H1 (cell line): ENCODE measurements at regions not wholly inside any gene's neighbourhood (a gene's known extent, or its start where the extent isn't known, plus 50 kb on each side); places are given as distances from the start of the nearest gene placed in this dataset.

ENCODE experiments used
- CTCF ChIA-PET: fragments of 300-600 bp; sonication (Branson Sonifier 250); formaldehyde crosslinking; loops from one replicate; lab custom pipeline; 2021; ENCODE audit not compliant: partially characterized antibody; lab: Charles Lee
- POLR2A ChIA-PET: fragments of 300-600 bp; sonication (Branson Sonifier 250); formaldehyde crosslinking; loops from one replicate; lab custom pipeline; 2021; ENCODE audit warnings: inconsistent platforms; ENCODE audit not compliant: partially characterized antibody; lab: Charles Lee
- DNase-seq, 2 experiments: peaks; one replicate each; pipeline versions ENCODE4 v3.0.0 to v3.0.0-alpha.2; 2010 to 2022; ENCODE audit warnings: low spot score in 2 of 2, low read depth in 1 of 2, mixed read lengths in 1 of 2
- FAIRE-seq: peaks from 2 replicates; lab custom pipeline; 2011; peaks lifted over from hg19 to GRCh38; lab: Jason Lieb, UNC
- H2AFZ ChIP-seq: 2 replicates; pipeline ENCODE4 v1.8.1; 2012; ENCODE audit warnings: low read length, inconsistent platforms
- H2AK5ac ChIP-seq: 2 replicates; pipeline ENCODE4 v1.6.1; 2013; ENCODE audit warnings: low read depth, low read length
- H2BK120ac ChIP-seq: replicated peaks from 2 replicates; pipeline ENCODE3; 2013; ENCODE audit warnings: low read depth, low read length, inconsistent platforms
- H2BK12ac ChIP-seq: 2 replicates; pipeline ENCODE4 v1.6.1; 2013; ENCODE audit warnings: low read depth, low read length
- H2BK15ac ChIP-seq: 2 replicates; pipeline ENCODE4 v1.6.1; 2013; ENCODE audit warnings: low read length
- H2BK20ac ChIP-seq: 2 replicates; pipeline ENCODE4 v1.6.1; 2013; ENCODE audit warnings: low read length
- H2BK5ac ChIP-seq: 2 replicates; pipeline ENCODE4 v1.6.1; 2013; ENCODE audit warnings: low read depth, low read length
- H3K14ac ChIP-seq: 2 replicates; pipeline ENCODE4 v1.6.1; 2013; ENCODE audit warnings: inconsistent platforms; ENCODE audit not compliant: insufficient read length
- H3K18ac ChIP-seq: 2 replicates; pipeline ENCODE4 v1.6.1; 2013; ENCODE audit warnings: low read length; ENCODE audit errors: extremely low read depth
- H3K23ac ChIP-seq: 2 replicates; pipeline ENCODE4 v1.6.1; 2013; ENCODE audit warnings: inconsistent platforms; ENCODE audit not compliant: insufficient read length
- H3K23me2 ChIP-seq: 2 replicates; pipeline ENCODE4 v1.6.1; 2013; ENCODE audit warnings: low read depth, low read length
- H3K27ac ChIP-seq: 2 replicates; pipeline ENCODE4 v1.6.1; 2011; ENCODE audit warnings: low read depth, low read length, inconsistent platforms
- H3K27me3 ChIP-seq, 4 experiments: replicated peaks in 1 of 4; 1 replicate in 1 of 4; 2 replicates in 3 of 4; pipeline versions ENCODE4 v1.6.1 to v1.8.1; 2011 to 2013; ENCODE audit warnings: low read length in 3 of 4, mild to moderate bottlenecking in 3 of 4, inconsistent platforms in 2 of 4, mixed read lengths in 2 of 4, moderate library complexity in 1 of 4; ENCODE audit not compliant: control insufficient read depth in 3 of 4, insufficient read depth in 3 of 4; ENCODE audit errors: extremely low read depth in 1 of 4
- H3K36me3 ChIP-seq, 4 experiments: 2 replicates each; pipeline versions ENCODE4 v1.6.1 to v1.8.1; 2011 to 2013; ENCODE audit warnings: mild to moderate bottlenecking in 4 of 4, low read length in 3 of 4, moderate library complexity in 2 of 4, control low read depth in 1 of 4, inconsistent platforms in 1 of 4; ENCODE audit not compliant: insufficient read depth in 4 of 4, control insufficient read depth in 2 of 4
- H3K4ac ChIP-seq: replicated peaks from 2 replicates; pipeline ENCODE3; 2013; ENCODE audit warnings: low read length, low read depth, mixed read lengths, inconsistent platforms; ENCODE audit not compliant: insufficient read length
- H3K4me1 ChIP-seq, 4 experiments: replicated peaks in 1 of 4; 1 replicate in 1 of 4; 2 replicates in 3 of 4; pipeline versions ENCODE4 v1.6.1 to v1.8.1; 2011 to 2013; ENCODE audit warnings: low read length in 3 of 4, inconsistent platforms in 2 of 4, mixed read lengths in 1 of 4; ENCODE audit not compliant: insufficient read depth in 4 of 4, control insufficient read depth in 3 of 4
- H3K4me2 ChIP-seq, 2 experiments: 2 replicates each; pipeline versions ENCODE4 v1.6.1 to v1.8.1; 2011 to 2013; ENCODE audit warnings: low read depth in 2 of 2, low read length in 2 of 2, control low read depth in 1 of 2, inconsistent platforms in 1 of 2, mild to moderate bottlenecking in 1 of 2; ENCODE audit not compliant: insufficient read depth in 1 of 2
- H3K4me3 ChIP-seq, 4 experiments: fragments of 200-600, 300-600 bp in 1 of 4; sonication (generic), shearing (Covaris generic), sonication (Bioruptor Twin) in 1 of 4; 2 replicates each; pipeline versions ENCODE4 v1.5.1 to v1.8.1; 2011 to 2016; ENCODE audit warnings: low read length in 4 of 4, low read depth in 3 of 4, control low read depth in 2 of 4, inconsistent platforms in 2 of 4, mild to moderate bottlenecking in 2 of 4, mixed read lengths in 1 of 4, moderate library complexity in 1 of 4; ENCODE audit not compliant: insufficient read depth in 2 of 4; ENCODE audit errors: extremely low read depth in 1 of 4
- H3K56ac ChIP-seq: replicated peaks from 2 replicates; pipeline ENCODE3; 2013; ENCODE audit warnings: low read depth, mild to moderate bottlenecking, mixed read lengths, low read length, inconsistent platforms; ENCODE audit not compliant: insufficient read length
- H3K79me1 ChIP-seq: 2 replicates; pipeline ENCODE4 v1.6.1; 2013; ENCODE audit warnings: low read depth, low read length, control low read depth
- H3K79me2 ChIP-seq, 2 experiments: 2 replicates each; pipeline versions ENCODE4 v1.6.1 to v1.8.1; 2012 to 2013; ENCODE audit warnings: low read length in 2 of 2, mild to moderate bottlenecking in 2 of 2, inconsistent platforms in 1 of 2; ENCODE audit not compliant: insufficient read depth in 2 of 2, control insufficient read depth in 1 of 2
- H3K9ac ChIP-seq, 4 experiments: replicated peaks in 1 of 4; 1 replicate in 1 of 4; 2 replicates in 3 of 4; pipeline versions ENCODE4 v1.6.1 to v1.8.1; 2011 to 2013; ENCODE audit warnings: low read depth in 3 of 4, low read length in 3 of 4, control low read depth in 2 of 4, mild to moderate bottlenecking in 2 of 4, moderate library complexity in 2 of 4, inconsistent platforms in 1 of 4; ENCODE audit errors: extremely low read depth in 1 of 4
- H3K9me3 ChIP-seq, 2 experiments: 2 replicates each; pipeline versions ENCODE4 v1.6.1 to v1.8.1; 2012 to 2013; ENCODE audit warnings: mild to moderate bottlenecking in 2 of 2, moderate library complexity in 2 of 2, control low read depth in 1 of 2, inconsistent platforms in 1 of 2, low read depth in 1 of 2, low read length in 1 of 2, mixed read lengths in 1 of 2; ENCODE audit not compliant: insufficient read depth in 2 of 2
- H4K20me1 ChIP-seq, 2 experiments: replicated peaks in 1 of 2; 2 replicates each; pipeline versions ENCODE3 to v1.8.1; 2011 to 2013; ENCODE audit warnings: inconsistent platforms in 2 of 2, low read length in 2 of 2, mild to moderate bottlenecking in 1 of 2; ENCODE audit not compliant: insufficient read depth in 2 of 2, control insufficient read depth in 1 of 2
- H4K5ac ChIP-seq: 2 replicates; pipeline ENCODE4 v1.6.1; 2013; ENCODE audit warnings: low read length, low read depth, mixed read lengths, inconsistent platforms; ENCODE audit not compliant: insufficient read length
- H4K8ac ChIP-seq: 2 replicates; pipeline ENCODE4 v1.8.0; 2013; ENCODE audit warnings: mild to moderate bottlenecking, moderate library complexity, low read length, inconsistent platforms; ENCODE audit not compliant: insufficient read depth; ENCODE audit errors: extremely low read depth
- H4K91ac ChIP-seq: replicated peaks from 2 replicates; pipeline ENCODE3; 2013; ENCODE audit warnings: low read length, mixed read lengths, inconsistent platforms; ENCODE audit not compliant: insufficient read length
- EP300 ChIP-seq, 2 experiments: IDR thresholded peaks; 1 replicate in 1 of 2; 2 replicates in 1 of 2; pipeline ENCODE4 v1.6.1; 2011 to 2012; ENCODE audit warnings: low read depth in 2 of 2, low read length in 2 of 2, mild to moderate bottlenecking in 2 of 2, borderline replicate concordance in 1 of 2, inconsistent platforms in 1 of 2, moderate library complexity in 1 of 2
- POLR2A ChIP-seq, 2 experiments: IDR thresholded peaks; 1 replicate in 1 of 2; 2 replicates in 1 of 2; pipeline ENCODE4 v1.6.1; 2011; ENCODE audit warnings: low read depth in 2 of 2, low read length in 2 of 2, mild to moderate bottlenecking in 2 of 2; ENCODE audit errors: control extremely low read depth in 1 of 2
- POU5F1 ChIP-seq: IDR thresholded peaks from 2 replicates; pipeline ENCODE4 v1.6.1; 2011; ENCODE audit warnings: low read depth, mild to moderate bottlenecking, low read length, moderate library complexity
- RBBP5 ChIP-seq: IDR thresholded peaks from 2 replicates; pipeline ENCODE4 v1.7.1; 2012; ENCODE audit warnings: low read depth, mild to moderate bottlenecking, inconsistent platforms, low read length, moderate library complexity, borderline replicate concordance
- SIN3A ChIP-seq, 2 experiments: IDR thresholded peaks in 1 of 2; conservative IDR thresholded peaks in 1 of 2; 2 replicates each; pipeline ENCODE4 v1.6.1; 2011 to 2012; ENCODE audit warnings: low read length in 2 of 2, improper control_type of control experiment in 1 of 2, low read depth in 1 of 2, mild to moderate bottlenecking in 1 of 2
- TBP ChIP-seq: IDR thresholded peaks from 2 replicates; pipeline ENCODE4 v1.6.1; 2011; ENCODE audit warnings: low read depth, low read length, improper control_type of control experiment
- YY1 ChIP-seq: IDR thresholded peaks from 2 replicates; pipeline ENCODE4 v1.6.1; 2011; ENCODE audit warnings: low read depth, mild to moderate bottlenecking, low read length
- WGBS, 2 experiments: shearing (Covaris generic) in 1 of 2; methylation state at CpG; one replicate each; pipeline versions ENCODE4 v1.1.6 to v1.1.7; 2013 to 2015; ENCODE audit warnings: low lambda C conversion rate in 2 of 2, mixed read lengths in 2 of 2, inconsistent platforms in 1 of 2, low coverage in 1 of 2, missing lambda C conversion rate in 1 of 2; ENCODE audit not compliant: insufficient replicate concordance in 2 of 2, insufficient coverage in 1 of 2, insufficient read length in 1 of 2; ENCODE audit errors: extremely low coverage in 1 of 2, missing lambda C conversion rate in 1 of 2; 5-methylcytosine and 5-hydroxymethylcytosine counted together
- TF ChIP-seq, protein P1 (sequence below), 3 experiments: IDR thresholded peaks; 1 replicate in 2 of 3; 2 replicates in 1 of 3; pipeline versions ENCODE4 v1.5.1 to v1.6.1; 2011; ENCODE audit warnings: low read length in 3 of 3, mild to moderate bottlenecking in 3 of 3, inconsistent platforms in 2 of 3, low read depth in 1 of 3, moderate library complexity in 1 of 3; ENCODE audit not compliant: insufficient read depth in 1 of 3; ENCODE audit errors: control extremely low read depth in 1 of 3

DNA sequence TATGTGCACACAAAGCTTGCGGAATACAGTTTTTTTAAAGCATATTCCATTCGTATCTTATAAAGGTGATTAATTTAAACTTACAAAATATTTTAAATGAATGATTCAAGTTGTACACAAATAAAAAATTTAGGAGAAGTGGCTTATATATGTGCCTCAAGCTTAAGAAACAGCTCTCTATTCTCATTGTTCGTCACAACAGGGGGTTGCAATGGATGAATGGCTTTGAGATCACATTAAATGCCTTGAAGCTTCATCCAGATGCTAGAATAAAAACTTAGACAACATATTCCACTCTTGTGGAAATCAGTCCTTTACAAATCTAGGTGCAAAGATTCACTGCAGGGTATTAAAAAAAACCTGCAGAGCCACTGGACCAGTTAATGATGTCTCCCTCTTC is 303.9 kb upstream of the LRFN5 start:
- Histone ChIP-seq H3K27me3 (no peaks in the 10 kb centered on the region), H3K36me3 (no peaks in the 10 kb centered on the region), H2BK5ac (no peak overlapping the region), H3K4me2 (no peak overlapping the region), H3K4ac (no peak overlapping the region), H3K4me3 (no peak overlapping the region), H4K5ac (no peak overlapping the region), H3K23me2 (no peaks in the 10 kb centered on the region), H3K18ac (no peak overlapping the region), H3K56ac (no peak overlapping the region), H3K14ac (no peak overlapping the region), H2BK12ac (no peak overlapping the region), H3K27ac (no peak overlapping the region), H2AK5ac (no peak overlapping the region), H4K20me1 (no peaks in the 10 kb centered on the region), H2BK20ac (no peak overlapping the region), H3K79me2 (no peaks in the 10 kb centered on the region), H2AFZ (no peak overlapping the region), H2BK120ac (no peak overlapping the region), H3K9ac (no peak overlapping the region), H3K4me1 (peaks cover 0 to 10% (median 2%) of the 10 kb centered on the region in 4 experiments; a peak in 1 of 7 replicates), H3K9me3 (no peaks in the 10 kb centered on the region), H4K8ac (no peak overlapping the region), H3K23ac (no peak overlapping the region)
- DNase-seq, result no peak
- ChIA-PET CTCF (interaction anchor here (0.8 to 2.2 kb wide), 4 partner anchors 9 to 299 kb away, joined by 3 to 13 read pairs (median 3); no protein-coding TSS in a partner anchor), POLR2A (no interaction called here)
- 93% methylated on average over 3 of the region's 3 CpGs; no CpG with 5 or more reads in 1 of the 2 experiments for WGBS, 2 experiments
- no peak for TF ChIP-seq EP300 (IDR thresholded peaks at IDR 0.05; ENCODE audit: borderline replicate concordance in 1 of 2, low read depth in 2 of 2, low read length in 2 of 2)
- TF ChIP-seq YY1, result no peak
- no peak for TF ChIP-seq RBBP5
- no peak for TF ChIP-seq POU5F1
- no peak for TF ChIP-seq TBP
- no peak for TF ChIP-seq POLR2A (IDR thresholded peaks at IDR 0.05; ENCODE audit: control extremely low read depth in 1 of 2, low read depth in 2 of 2, low read length in 2 of 2)
- TF ChIP-seq, protein P1, sequence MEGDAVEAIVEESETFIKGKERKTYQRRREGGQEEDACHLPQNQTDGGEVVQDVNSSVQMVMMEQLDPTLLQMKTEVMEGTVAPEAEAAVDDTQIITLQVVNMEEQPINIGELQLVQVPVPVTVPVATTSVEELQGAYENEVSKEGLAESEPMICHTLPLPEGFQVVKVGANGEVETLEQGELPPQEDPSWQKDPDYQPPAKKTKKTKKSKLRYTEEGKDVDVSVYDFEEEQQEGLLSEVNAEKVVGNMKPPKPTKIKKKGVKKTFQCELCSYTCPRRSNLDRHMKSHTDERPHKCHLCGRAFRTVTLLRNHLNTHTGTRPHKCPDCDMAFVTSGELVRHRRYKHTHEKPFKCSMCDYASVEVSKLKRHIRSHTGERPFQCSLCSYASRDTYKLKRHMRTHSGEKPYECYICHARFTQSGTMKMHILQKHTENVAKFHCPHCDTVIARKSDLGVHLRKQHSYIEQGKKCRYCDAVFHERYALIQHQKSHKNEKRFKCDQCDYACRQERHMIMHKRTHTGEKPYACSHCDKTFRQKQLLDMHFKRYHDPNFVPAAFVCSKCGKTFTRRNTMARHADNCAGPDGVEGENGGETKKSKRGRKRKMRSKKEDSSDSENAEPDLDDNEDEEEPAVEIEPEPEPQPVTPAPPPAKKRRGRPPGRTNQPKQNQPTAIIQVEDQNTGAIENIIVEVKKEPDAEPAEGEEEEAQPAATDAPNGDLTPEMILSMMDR (IDR thresholded peaks at IDR 0.05; ENCODE audit: control extremely low read depth in 1 of 3, insufficient read depth in 1 of 3, low read depth in 1 of 3, low read length in 3 of 3), result no peak
- no peak for TF ChIP-seq SIN3A (conservative IDR thresholded peaks at IDR 0.05 in 1 of 2, IDR thresholded peaks at IDR 0.05 in 1 of 2; ENCODE audit: low read depth in 1 of 2, low read length in 2 of 2)
- TF ChIP-seq, all 59 proteins: peak for 0
- no peak overlapping the region for H2BK15ac ChIP-seq
- H3K79me1 ChIP-seq, result no peaks in the 10 kb centered on the region
- H4K91ac ChIP-seq, result no peak overlapping the region
- FAIRE-seq, result no peak
